Caco-2 (cell line): ENCODE measurements at regions not wholly inside any gene's neighbourhood (a gene's known extent, or its start where the extent isn't known, plus 50 kb on each side); places are given as distances from the start of the nearest gene placed in this dataset.

Experiments
- BruUV-seq: library from RNA; stranded (reverse); fragments of 400-500 nt; replicated peaks from 2 replicates; lab custom pipeline; 2021; lab: Mats Ljungman, UMichigan
- CTCF ChIA-PET: fragments of 300-600 bp; sonication (Branson Sonifier 250); formaldehyde crosslinking; loops from one replicate; lab custom pipeline; 2022; ENCODE audit warnings: antibody characterized with exemption; lab: Charles Lee
- POLR2A ChIA-PET: fragments of 300-600 bp; sonication (Branson Sonifier 250); formaldehyde crosslinking; loops from one replicate; lab custom pipeline; 2022; ENCODE audit warnings: antibody characterized with exemption; lab: Charles Lee
- DNase-seq, 2 experiments: peaks; one replicate each; pipeline versions ENCODE4 v3.0.0 to v3.0.0-alpha.2; 2020 to 2022
- H3K27me3 ChIP-seq: replicated peaks from 2 replicates; pipeline ENCODE4 v1.6.0; 2011; ENCODE audit warnings: low read length; ENCODE audit not compliant: control insufficient read depth, insufficient read depth
- H3K36me3 ChIP-seq: 2 replicates; pipeline ENCODE4 v1.5.1; 2011; ENCODE audit warnings: low read length; ENCODE audit not compliant: control insufficient read depth, insufficient read depth
- H3K4me1 ChIP-seq: fragments of 250-450 bp; sonication (Bioruptor Pico); 2 replicates; pipeline ENCODE4 v1.5.1; 2020; ENCODE audit warnings: mild to moderate bottlenecking
- H3K4me3 ChIP-seq: 2 replicates; pipeline ENCODE4 v1.5.1; 2011; ENCODE audit warnings: low read depth, mild to moderate bottlenecking, control low read depth, low read length
- H3K9me3 ChIP-seq: fragments of 250-450 bp; sonication (Bioruptor Pico); 2 replicates; pipeline ENCODE4 v1.5.1; 2020; ENCODE audit warnings: mild to moderate bottlenecking, moderate library complexity
- H3K27ac Mint-ChIP-seq: one replicate; pipeline ENCODE4 v1.8.0; 2022; ENCODE audit warnings: mixed read lengths; ENCODE audit not compliant: unreplicated experiment
- H3K27me3 Mint-ChIP-seq: one replicate; pipeline ENCODE4 v1.8.0; 2022; ENCODE audit warnings: mixed read lengths; ENCODE audit not compliant: insufficient read depth, unreplicated experiment
- H3K36me3 Mint-ChIP-seq: one replicate; pipeline ENCODE4 v1.8.0; 2022; ENCODE audit warnings: mild to moderate bottlenecking, mixed read lengths; ENCODE audit not compliant: insufficient read depth, unreplicated experiment
- H3K4me1 Mint-ChIP-seq: one replicate; pipeline ENCODE4 v1.8.0; 2022; ENCODE audit warnings: low read depth, mixed read lengths; ENCODE audit not compliant: unreplicated experiment
- H3K4me3 Mint-ChIP-seq: one replicate; pipeline ENCODE4 v1.8.0; 2022; ENCODE audit warnings: mild to moderate bottlenecking, moderate library complexity, mixed read lengths; ENCODE audit not compliant: unreplicated experiment
- H3K9me3 Mint-ChIP-seq: one replicate; pipeline ENCODE4 v1.8.0; 2022; ENCODE audit warnings: mixed read lengths; ENCODE audit not compliant: unreplicated experiment
- intact Hi-C: fragments of 100-400 bp; cut with micrococcal nuclease; formaldehyde crosslinking; loops from one replicate; pipeline ENCODE4 v1.10.0; 2022; ENCODE audit not compliant: unreplicated experiment
- TF ChIP-seq, protein P1 (sequence below), 2 experiments: fragments of 200-600 bp in 1 of 2; IDR thresholded peaks; 1 replicate in 1 of 2; 2 replicates in 1 of 2; pipeline versions ENCODE4 v1.5.1 to v1.8.0; 2011 to 2022; ENCODE audit warnings: antibody characterized with exemption in 1 of 2, control low read depth in 1 of 2, inconsistent platforms in 1 of 2, low read depth in 1 of 2, low read length in 1 of 2, mild to moderate bottlenecking in 1 of 2, moderate library complexity in 1 of 2; ENCODE audit not compliant: insufficient read depth in 1 of 2, severe bottlenecking in 1 of 2, unreplicated experiment in 1 of 2

DNA sequence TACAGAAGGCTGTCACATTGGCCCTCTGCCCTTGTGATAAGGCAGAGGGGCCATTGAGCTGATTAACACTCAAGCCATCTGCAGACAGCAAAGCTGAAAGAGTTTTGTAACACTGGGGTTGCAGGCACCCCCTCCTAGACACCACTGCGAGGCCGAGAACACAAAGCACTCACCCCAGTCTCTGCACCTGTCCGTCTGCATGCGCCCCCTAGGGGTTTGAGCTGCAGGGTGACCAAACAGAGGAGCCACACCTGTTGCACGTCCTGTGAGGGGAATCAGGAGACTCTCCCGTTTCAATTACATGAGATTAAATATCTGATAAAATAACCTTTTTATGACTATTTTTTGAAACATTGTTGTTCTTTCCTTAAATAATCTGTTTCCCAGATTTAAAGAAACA is 1180.4 kb downstream of the CDH9 start:
- Histone ChIP-seq H3K9me3 (no peaks in the 10 kb centered on the region), H3K36me3 (no peaks in the 10 kb centered on the region), H3K4me3 (no peak overlapping the region), H3K4me1 (no peaks in the 10 kb centered on the region), H3K27me3 (no peaks in the 10 kb centered on the region)
- H3K4me1 Mint-ChIP-seq: no peaks in the 10 kb centered on the region
- intact Hi-C loops: no loop called here
- ChIA-PET POLR2A (no interaction called here), CTCF (no interaction called here)
- TF ChIP-seq, protein P1, sequence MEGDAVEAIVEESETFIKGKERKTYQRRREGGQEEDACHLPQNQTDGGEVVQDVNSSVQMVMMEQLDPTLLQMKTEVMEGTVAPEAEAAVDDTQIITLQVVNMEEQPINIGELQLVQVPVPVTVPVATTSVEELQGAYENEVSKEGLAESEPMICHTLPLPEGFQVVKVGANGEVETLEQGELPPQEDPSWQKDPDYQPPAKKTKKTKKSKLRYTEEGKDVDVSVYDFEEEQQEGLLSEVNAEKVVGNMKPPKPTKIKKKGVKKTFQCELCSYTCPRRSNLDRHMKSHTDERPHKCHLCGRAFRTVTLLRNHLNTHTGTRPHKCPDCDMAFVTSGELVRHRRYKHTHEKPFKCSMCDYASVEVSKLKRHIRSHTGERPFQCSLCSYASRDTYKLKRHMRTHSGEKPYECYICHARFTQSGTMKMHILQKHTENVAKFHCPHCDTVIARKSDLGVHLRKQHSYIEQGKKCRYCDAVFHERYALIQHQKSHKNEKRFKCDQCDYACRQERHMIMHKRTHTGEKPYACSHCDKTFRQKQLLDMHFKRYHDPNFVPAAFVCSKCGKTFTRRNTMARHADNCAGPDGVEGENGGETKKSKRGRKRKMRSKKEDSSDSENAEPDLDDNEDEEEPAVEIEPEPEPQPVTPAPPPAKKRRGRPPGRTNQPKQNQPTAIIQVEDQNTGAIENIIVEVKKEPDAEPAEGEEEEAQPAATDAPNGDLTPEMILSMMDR (IDR thresholded peaks at IDR 0.05; ENCODE audit: insufficient read depth in 1 of 2, low read depth in 1 of 2, low read length in 1 of 2, severe bottlenecking in 1 of 2, unreplicated experiment in 1 of 2): peak in 1 of 2 experiments; percentile 4
- H3K36me3 Mint-ChIP-seq: no peaks in the 10 kb centered on the region
- peak in 1 of 2 experiments; percentile 19 for DNase-seq
- H3K4me3 Mint-ChIP-seq: no peak overlapping the region
- H3K9me3 Mint-ChIP-seq: peaks cover 27% of the 10 kb centered on the region
- H3K27ac Mint-ChIP-seq: no peak overlapping the region
- no TSS peak for BruUV-seq
- no peaks in the 10 kb centered on the region for H3K27me3 Mint-ChIP-seq

DNA sequence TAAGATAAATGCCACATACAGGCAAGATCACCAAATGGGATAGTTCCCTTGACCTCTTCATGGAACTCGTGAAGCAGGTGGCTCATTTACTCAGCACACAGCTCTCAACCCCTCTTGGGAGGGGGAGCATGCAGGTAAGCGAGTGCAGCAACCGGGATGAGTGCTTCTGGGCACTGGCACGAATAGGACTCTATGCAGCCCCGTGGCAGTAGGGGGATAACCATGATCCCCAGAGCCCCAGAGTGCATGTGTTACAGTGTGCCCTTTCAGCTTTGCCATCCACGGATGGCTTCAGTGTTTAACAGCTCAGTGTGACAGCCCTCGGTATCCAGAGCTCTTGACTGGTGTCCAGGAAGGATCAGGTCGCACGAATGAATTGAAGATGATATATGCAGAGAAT is 1187.1 kb downstream of the CDH9 start:
- no peaks in the 10 kb centered on the region for H3K27me3 ChIP-seq
- no peaks in the 10 kb centered on the region for H3K4me1 Mint-ChIP-seq
- H3K4me3 Mint-ChIP-seq: no peak overlapping the region
- H3K36me3 Mint-ChIP-seq: no peaks in the 10 kb centered on the region
- no TSS peak for BruUV-seq
- no peaks in the 10 kb centered on the region for H3K9me3 Mint-ChIP-seq
- intact Hi-C loops: no loop called here
- H3K27me3 Mint-ChIP-seq: no peaks in the 10 kb centered on the region
- ChIA-PET CTCF (no interaction called here), POLR2A (no interaction called here)
- H3K4me3 ChIP-seq: no peak overlapping the region
- H3K9me3 ChIP-seq: no peaks in the 10 kb centered on the region
- no peaks in the 10 kb centered on the region for H3K4me1 ChIP-seq
- H3K36me3 ChIP-seq: no peaks in the 10 kb centered on the region
- DNase-seq: no peak
- TF ChIP-seq, protein P1 (IDR thresholded peaks at IDR 0.05; ENCODE audit: insufficient read depth in 1 of 2, low read depth in 1 of 2, low read length in 1 of 2, severe bottlenecking in 1 of 2, unreplicated experiment in 1 of 2): no peak
- no peak overlapping the region for H3K27ac Mint-ChIP-seq

DNA sequence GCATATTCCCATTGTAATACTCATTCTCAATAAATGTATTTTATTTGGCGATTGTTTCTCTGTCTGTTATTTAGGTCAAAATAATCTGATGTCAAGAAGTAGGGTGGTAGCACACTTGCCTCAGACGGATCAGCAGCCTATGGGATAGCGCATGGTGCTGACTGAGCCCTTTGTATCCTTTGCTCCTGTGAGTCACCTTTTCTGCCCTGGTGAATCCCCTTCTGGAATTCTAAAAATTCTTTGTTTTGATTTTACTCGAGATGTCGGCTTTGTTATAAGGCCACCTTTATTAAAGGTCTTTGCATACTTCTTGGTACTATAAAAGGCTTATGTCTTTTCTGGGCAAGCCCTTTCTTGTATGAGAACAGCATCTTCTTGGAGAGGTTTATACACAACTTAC is 1187.8 kb downstream of the CDH9 start:
- no peaks in the 10 kb centered on the region for H3K4me1 Mint-ChIP-seq
- no TSS peak for BruUV-seq
- H3K9me3 Mint-ChIP-seq: no peaks in the 10 kb centered on the region
- Histone ChIP-seq H3K27me3 (no peaks in the 10 kb centered on the region), H3K9me3 (no peaks in the 10 kb centered on the region; the same call in 1 of the 2 replicates), H3K4me3 (no peak overlapping the region), H3K4me1 (no peaks in the 10 kb centered on the region), H3K36me3 (no peaks in the 10 kb centered on the region)
- no peaks in the 10 kb centered on the region for H3K36me3 Mint-ChIP-seq
- POLR2A ChIA-PET: no interaction called here
- H3K27me3 Mint-ChIP-seq: no peaks in the 10 kb centered on the region
- CTCF ChIA-PET: no interaction called here
- TF ChIP-seq, protein P1 (IDR thresholded peaks at IDR 0.05; ENCODE audit: insufficient read depth in 1 of 2, low read depth in 1 of 2, low read length in 1 of 2, severe bottlenecking in 1 of 2, unreplicated experiment in 1 of 2): no peak
- H3K4me3 Mint-ChIP-seq: no peak overlapping the region
- intact Hi-C loops: no loop called here
- peak in 1 of 2 experiments; percentile 2 for DNase-seq
- no peak overlapping the region for H3K27ac Mint-ChIP-seq
